OCI-LY1 (cell line): ENCODE measurements at regions not wholly inside any gene's neighbourhood (a gene's known extent, or its start where the extent isn't known, plus 50 kb on each side); places are given as distances from the start of the nearest gene placed in this dataset.

Experiments used
- CTCF ChIP-seq: fragments of 200-600 bp; sonication (generic), shearing (Covaris generic); IDR thresholded peaks from 2 replicates; pipeline ENCODE4 v1.5.1; 2017; ENCODE audit warnings: mild to moderate bottlenecking, antibody characterized with exemption, low read length, moderate library complexity, mixed read lengths
- EZH2 ChIP-seq: fragments of 200-600 bp; sonication (generic), shearing (Covaris generic); IDR thresholded peaks from 2 replicates; pipeline ENCODE4 v1.8.0; 2017; ENCODE audit warnings: borderline replicate concordance, mixed run types, mild to moderate bottlenecking, antibody characterized with exemption, low read length, moderate library complexity, mixed read lengths

GRCh38 chr3:76652524-76652923 lies 387.4 kb upstream of the ROBO2 start:
- TF ChIP-seq CTCF (no peak), EZH2 (no peak)
